HEK293T (cell line): ENCODE measurements at regions not wholly inside any gene's neighbourhood (a gene's known extent, or its start where the extent isn't known, plus 50 kb on each side); places are given as distances from the start of the nearest gene placed in this dataset.

Experiments
- ARNT ChIP-seq: fragments of 450-650 bp; IDR thresholded peaks from 2 replicates; pipeline ENCODE4 v1.6.1; 2017; ENCODE audit warnings: mild to moderate bottlenecking
- BHLHE40 ChIP-seq: fragments of 450-650 bp; IDR thresholded peaks from 2 replicates; pipeline ENCODE4 v1.6.1; 2016; ENCODE audit warnings: mild to moderate bottlenecking, moderate library complexity, borderline replicate concordance
- FOXK2 ChIP-seq: fragments of 450-650 bp; IDR thresholded peaks from 2 replicates; pipeline ENCODE4 v1.6.1; 2016; ENCODE audit warnings: mild to moderate bottlenecking
- FOXM1 ChIP-seq: fragments of 450-650 bp; IDR thresholded peaks from 2 replicates; pipeline ENCODE4 v1.6.1; 2017; ENCODE audit warnings: mild to moderate bottlenecking, borderline replicate concordance
- SP1 ChIP-seq: fragments of 450-650 bp; IDR thresholded peaks from 2 replicates; pipeline ENCODE4 v1.6.1; 2017
- SUZ12 ChIP-seq: fragments of 450-650 bp; IDR thresholded peaks from 2 replicates; pipeline ENCODE4 v1.6.1; 2016; ENCODE audit warnings: mild to moderate bottlenecking

DNA sequence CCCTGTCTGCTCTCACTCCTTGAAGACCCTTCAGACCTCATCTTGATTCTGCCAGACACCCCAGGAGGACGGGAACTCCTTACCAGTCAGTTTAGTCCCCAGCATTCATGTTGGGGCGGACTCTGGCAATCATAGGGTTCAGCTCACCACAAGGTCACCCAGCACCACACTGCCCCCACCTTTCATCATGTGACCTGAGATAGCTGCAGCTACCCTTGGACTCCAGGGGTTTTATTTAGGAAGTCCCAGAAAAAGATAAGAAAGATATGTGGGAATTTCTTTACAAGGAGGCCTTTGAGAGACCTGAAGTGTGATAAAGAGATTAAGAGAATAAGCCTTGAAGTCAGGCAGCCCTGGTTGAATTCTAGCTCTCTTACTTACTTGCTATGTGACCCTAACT is 59.8 kb upstream of the NLK start:
- TF ChIP-seq SUZ12 (no peak), SP1 (no peak), ARNT (no peak), BHLHE40 (no peak), FOXK2 (no peak), FOXM1 (no peak)
